Peyer's patch (tissue), 4 donors: ENCODE measurements at regions not wholly inside any gene's neighbourhood (a gene's known extent, or its start where the extent isn't known, plus 50 kb on each side); places are given as distances from the start of the nearest gene placed in this dataset.

Experiments
- DNase-seq, 3 donors: peaks; one replicate each; pipeline ENCODE4 v3.0.0-alpha.2; 2017 to 2019
- H3K27ac ChIP-seq, 4 donors: fragments of 200-600 bp; sonication (generic); one replicate each; pipeline ENCODE4 v1.5.1; 2016 to 2019
- H3K27me3 ChIP-seq, 2 donors: fragments of 200-600 bp; sonication (generic); one replicate each; pipeline ENCODE4 v1.5.1; 2019
- H3K36me3 ChIP-seq, 3 donors: fragments of 200-600 bp; sonication (generic); one replicate each; pipeline ENCODE4 v1.5.1; 2016 to 2019
- H3K4me1 ChIP-seq, 4 donors: fragments of 200-600 bp; sonication (generic); one replicate each; pipeline ENCODE4 v1.5.1; 2016 to 2019
- H3K4me3 ChIP-seq, 4 donors: fragments of 200-600 bp; sonication (generic); 1 replicate in 3 of 4; 2 replicates in 1 of 4; pipeline ENCODE4 v1.5.1; 2016 to 2019; ENCODE audit warnings: mild to moderate bottlenecking in 1 of 4
- H3K9me3 ChIP-seq, 4 donors: fragments of 200-600 bp; sonication (generic); one replicate each; pipeline ENCODE4 v1.5.1; 2016 to 2019; ENCODE audit warnings: mild to moderate bottlenecking in 1 of 4
- POLR2A ChIP-seq, 2 donors: fragments of 450-650 bp; IDR thresholded peaks; one replicate each; pipeline ENCODE4 v1.5.1; 2017; ENCODE audit warnings: antibody characterized with exemption in 2 of 2, mild to moderate bottlenecking in 2 of 2, moderate library complexity in 2 of 2
- TF ChIP-seq, protein P1 (sequence below), 6 experiments: fragments of 450-650 bp in 4 of 6; fragments of 200-600 bp in 2 of 6; sonication (generic) in 1 of 6; IDR thresholded peaks; one replicate each; pipeline ENCODE4 v1.5.1; 2017 to 2019; ENCODE audit warnings: antibody characterized with exemption in 6 of 6, mild to moderate bottlenecking in 3 of 6, moderate library complexity in 1 of 6

DNA sequence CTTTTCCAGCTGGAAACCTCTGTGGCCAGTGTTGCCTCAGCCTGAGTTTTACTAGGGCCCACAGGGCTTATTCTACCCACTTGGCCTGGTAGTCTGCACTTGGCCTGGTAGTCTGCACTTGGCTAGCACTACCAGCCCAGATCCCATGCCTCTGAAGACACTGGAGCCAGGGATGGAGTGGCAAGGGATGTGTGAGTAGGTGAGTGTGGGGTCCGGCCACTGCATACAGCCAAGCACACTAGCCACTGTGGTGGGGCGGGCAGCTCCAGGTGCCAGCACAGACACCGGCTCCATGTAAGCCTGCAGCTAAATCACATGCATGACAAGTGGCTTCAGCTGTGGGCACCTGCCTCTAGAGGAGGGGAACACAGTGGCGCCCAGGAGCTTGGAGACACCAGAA is 63.4 kb upstream of the NAV3 start:
- Histone ChIP-seq H3K9me3 (no peaks in the 10 kb centered on the region), H3K4me3 (no peak overlapping the region), H3K4me1 (no peaks in the 10 kb centered on the region), H3K36me3 (no peaks in the 10 kb centered on the region), H3K27me3 (no peaks in the 10 kb centered on the region), H3K27ac (no peak overlapping the region)
- no peak for TF ChIP-seq POLR2A (IDR thresholded peaks at IDR 0.05)
- TF ChIP-seq, protein P1, sequence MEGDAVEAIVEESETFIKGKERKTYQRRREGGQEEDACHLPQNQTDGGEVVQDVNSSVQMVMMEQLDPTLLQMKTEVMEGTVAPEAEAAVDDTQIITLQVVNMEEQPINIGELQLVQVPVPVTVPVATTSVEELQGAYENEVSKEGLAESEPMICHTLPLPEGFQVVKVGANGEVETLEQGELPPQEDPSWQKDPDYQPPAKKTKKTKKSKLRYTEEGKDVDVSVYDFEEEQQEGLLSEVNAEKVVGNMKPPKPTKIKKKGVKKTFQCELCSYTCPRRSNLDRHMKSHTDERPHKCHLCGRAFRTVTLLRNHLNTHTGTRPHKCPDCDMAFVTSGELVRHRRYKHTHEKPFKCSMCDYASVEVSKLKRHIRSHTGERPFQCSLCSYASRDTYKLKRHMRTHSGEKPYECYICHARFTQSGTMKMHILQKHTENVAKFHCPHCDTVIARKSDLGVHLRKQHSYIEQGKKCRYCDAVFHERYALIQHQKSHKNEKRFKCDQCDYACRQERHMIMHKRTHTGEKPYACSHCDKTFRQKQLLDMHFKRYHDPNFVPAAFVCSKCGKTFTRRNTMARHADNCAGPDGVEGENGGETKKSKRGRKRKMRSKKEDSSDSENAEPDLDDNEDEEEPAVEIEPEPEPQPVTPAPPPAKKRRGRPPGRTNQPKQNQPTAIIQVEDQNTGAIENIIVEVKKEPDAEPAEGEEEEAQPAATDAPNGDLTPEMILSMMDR (IDR thresholded peaks at IDR 0.05): no peak
- no peak for DNase-seq

DNA sequence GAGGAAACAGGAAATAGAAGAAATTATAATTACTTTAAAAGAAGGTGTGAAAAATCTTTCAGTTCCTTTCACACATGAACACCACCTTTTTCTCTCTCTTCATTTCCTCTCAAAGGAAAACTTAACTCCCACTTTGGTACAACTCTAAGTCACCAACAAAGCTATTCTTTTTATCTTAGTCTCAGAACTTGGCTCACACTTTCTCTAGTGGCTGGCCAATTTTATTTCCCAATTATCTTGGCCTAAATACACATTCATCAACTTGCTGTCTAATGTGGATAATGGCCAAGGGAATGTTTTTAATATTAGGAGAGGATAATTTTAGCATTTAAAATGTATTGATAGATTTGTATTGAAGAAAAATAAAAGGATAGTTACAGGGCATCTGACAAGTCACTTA is 64.5 kb upstream of the NAV3 start:
- no peaks in the 10 kb centered on the region for H3K9me3 ChIP-seq
- TF ChIP-seq POLR2A (IDR thresholded peaks at IDR 0.05): no peak
- TF ChIP-seq, protein P1 (IDR thresholded peaks at IDR 0.05): no peak
- H3K4me1 ChIP-seq: no peaks in the 10 kb centered on the region
- no peaks in the 10 kb centered on the region for H3K36me3 ChIP-seq
- no peak overlapping the region for H3K4me3 ChIP-seq
- DNase-seq: no peak
- H3K27ac ChIP-seq: no peak overlapping the region
- H3K27me3 ChIP-seq: no peaks in the 10 kb centered on the region

DNA sequence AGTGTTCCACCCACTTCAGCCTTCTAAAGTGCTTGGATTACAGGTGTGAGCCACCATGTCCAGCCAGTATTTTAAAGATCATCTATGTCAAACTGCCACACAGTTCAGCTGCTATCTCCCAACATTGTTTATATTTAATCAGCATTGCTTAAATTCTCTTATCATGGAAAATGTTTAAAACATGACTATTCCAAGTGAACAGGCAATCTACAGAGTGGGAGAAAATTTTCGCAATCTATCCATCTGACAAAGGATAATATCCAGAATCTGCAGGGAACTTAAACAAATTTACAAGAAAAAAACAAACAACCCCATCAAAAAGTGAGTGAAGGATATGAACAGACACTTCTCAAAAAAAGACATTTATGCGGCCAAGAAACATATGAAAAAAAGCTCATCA is 69.4 kb upstream of the NAV3 start:
- DNase-seq: no peak
- no peak overlapping the region for H3K4me3 ChIP-seq
- H3K36me3 ChIP-seq: no peaks in the 10 kb centered on the region

DNA sequence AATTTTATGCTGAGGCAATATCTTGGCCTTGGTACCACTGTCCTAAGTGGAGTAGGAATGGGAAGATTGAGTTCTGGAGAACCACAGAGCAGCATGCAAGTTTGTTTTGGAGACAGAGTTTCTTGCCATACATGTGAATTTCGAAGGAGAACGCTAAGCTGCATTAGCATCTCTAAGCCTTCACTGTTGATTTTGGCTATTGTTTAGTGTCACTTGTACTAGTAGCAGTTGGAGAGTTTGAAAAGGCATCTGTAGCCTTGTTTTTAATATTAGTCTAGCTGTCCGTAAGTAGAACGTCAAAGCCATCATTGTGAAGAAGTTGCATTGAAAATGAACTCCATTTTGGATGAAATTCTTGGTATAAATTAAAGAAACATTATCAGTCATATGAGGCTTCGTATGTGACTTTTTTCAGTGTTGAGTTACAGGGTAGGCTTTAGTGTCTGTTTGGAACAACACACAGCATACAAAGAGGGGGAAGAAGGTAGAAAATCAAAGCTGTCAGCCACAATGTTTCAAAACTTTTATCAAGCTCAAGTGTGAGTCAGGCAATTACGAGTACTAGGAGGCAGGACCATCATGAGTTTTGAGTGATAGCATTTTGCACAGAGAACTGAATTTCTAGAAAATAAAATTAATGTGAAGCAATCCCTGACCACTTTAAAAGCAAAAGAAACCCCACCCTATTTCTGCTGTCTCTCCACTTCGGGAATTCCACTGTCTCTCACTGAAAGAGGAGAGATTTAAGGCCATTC is 70.2 kb upstream of the NAV3 start:
- no peak for TF ChIP-seq POLR2A (IDR thresholded peaks at IDR 0.05)
- TF ChIP-seq, protein P1 (IDR thresholded peaks at IDR 0.05): no peak
- Histone ChIP-seq H3K27ac (no peak overlapping the region), H3K36me3 (no peaks in the 10 kb centered on the region), H3K4me1 (no peaks in the 10 kb centered on the region), H3K4me3 (no peak overlapping the region), H3K9me3 (no peaks in the 10 kb centered on the region), H3K27me3 (no peaks in the 10 kb centered on the region)
- no peak for DNase-seq

More for the DNA sequence above, 69.4 kb upstream of the NAV3 start:
- no peak for TF ChIP-seq POLR2A (IDR thresholded peaks at IDR 0.05)
- TF ChIP-seq, protein P1 (IDR thresholded peaks at IDR 0.05): no peak
- Histone ChIP-seq H3K27me3 (no peaks in the 10 kb centered on the region), H3K9me3 (no peaks in the 10 kb centered on the region), H3K4me1 (no peaks in the 10 kb centered on the region), H3K27ac (no peak overlapping the region)

DNA sequence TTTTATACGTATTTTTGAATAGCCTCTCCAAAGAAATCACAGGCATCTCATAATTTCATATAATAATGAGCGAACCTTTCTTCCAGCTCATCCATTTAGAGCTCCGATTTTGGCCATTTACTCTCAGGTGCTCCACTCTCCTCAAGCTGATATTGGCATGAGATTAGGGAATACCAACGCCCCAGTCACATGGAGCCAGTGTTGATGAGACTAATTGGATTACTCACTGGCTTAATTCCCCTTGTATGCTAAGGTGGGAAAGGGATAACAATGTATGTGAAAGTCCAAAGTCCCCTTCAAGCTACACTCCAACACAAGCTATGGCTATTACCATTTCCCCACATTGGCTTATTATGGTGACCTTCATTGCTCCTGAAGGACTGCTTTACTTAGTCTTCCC is 76.6 kb upstream of the NAV3 start:
- TF ChIP-seq, protein P1 (IDR thresholded peaks at IDR 0.05): no peak
- no peak for TF ChIP-seq POLR2A (IDR thresholded peaks at IDR 0.05)
- Histone ChIP-seq H3K27ac (no peak overlapping the region), H3K9me3 (no peaks in the 10 kb centered on the region), H3K4me3 (no peak overlapping the region), H3K36me3 (no peaks in the 10 kb centered on the region), H3K4me1 (no peaks in the 10 kb centered on the region), H3K27me3 (no peaks in the 10 kb centered on the region)
- DNase-seq: no peak
